HepG2 (cell line): ENCODE measurements at regions not wholly inside any gene's neighbourhood (a gene's known extent, or its start where the extent isn't known, plus 50 kb on each side); places are given as distances from the start of the nearest gene placed in this dataset.

Experiments
- ATAC-seq: fragments of 200-7000 bp; cut with Tn5 transposase; 3 replicates; pipeline ENCODE4 v1.9.1; 2020; ENCODE audit warnings: mild to moderate bottlenecking, moderate library complexity
- BruUV-seq: library from RNA; stranded (reverse); fragments of 400-500 nt; replicated peaks from 2 replicates; lab custom pipeline; 2021; lab: Mats Ljungman, UMichigan
- CTCF ChIA-PET: fragments of 300-600 bp; formaldehyde crosslinking; extraction: SDS; loops from one replicate; lab custom pipeline; 2021; ENCODE audit warnings: low total read pairs, inconsistent platforms, low intra/inter-chr PET ratio; lab: Yijun Ruan, JAX
- POLR2A ChIA-PET: fragments of 350-600 bp; sonication (Branson Sonifier 250); formaldehyde crosslinking; loops from one replicate; lab custom pipeline; 2020; ENCODE audit warnings: antibody characterized with exemption, inconsistent platforms; lab: Yijun Ruan, JAX
- DNase-seq: peaks from one replicate; pipeline ENCODE4 v3.0.0-alpha.2; 2015; ENCODE audit warnings: low spot score
- FAIRE-seq: peaks from 3 replicates; lab custom pipeline; 2011; peaks lifted over from hg19 to GRCh38; lab: Jason Lieb, UNC
- H2AFZ ChIP-seq: one replicate; pipeline ENCODE4 v1.6.1; 2011; ENCODE audit warnings: low read length, inconsistent platforms
- H3K27ac ChIP-seq: fragments of 300-600 bp; 3 replicates; pipeline ENCODE4 v1.8.0; 2011; ENCODE audit warnings: mixed run types, mild to moderate bottlenecking, mixed read lengths, low read length, inconsistent platforms; ENCODE audit not compliant: insufficient read depth; ENCODE audit errors: extremely low read length
- H3K27me3 ChIP-seq, 2 experiments: fragments of 200-600 bp in 1 of 2; 2 replicates in 1 of 2; 3 replicates in 1 of 2; pipeline versions ENCODE4 v1.6.0 to v1.8.0; 2011; ENCODE audit warnings: low read length in 2 of 2, mild to moderate bottlenecking in 2 of 2, moderate library complexity in 2 of 2, inconsistent platforms in 1 of 2; ENCODE audit not compliant: insufficient read depth in 2 of 2, control insufficient read depth in 1 of 2
- H3K36me3 ChIP-seq, 2 experiments: fragments of 200-600 bp in 1 of 2; replicated peaks in 1 of 2; 2 replicates in 1 of 2; 3 replicates in 1 of 2; pipeline versions ENCODE4 v1.5.1 to v1.8.0; 2011; ENCODE audit warnings: low read length in 2 of 2, inconsistent platforms in 1 of 2; ENCODE audit not compliant: insufficient read depth in 2 of 2, control insufficient read depth in 1 of 2
- H3K4me1 ChIP-seq: 2 replicates; pipeline ENCODE4 v1.5.1; 2012; ENCODE audit warnings: low read length, inconsistent platforms; ENCODE audit not compliant: insufficient read depth
- H3K4me2 ChIP-seq: 2 replicates; pipeline ENCODE4 v1.6.0; 2011; ENCODE audit warnings: low read depth, low read length, inconsistent platforms
- H3K4me3 ChIP-seq, 3 experiments: fragments of 200-600 bp in 1 of 3; sonication (generic), shearing (Covaris generic) in 1 of 3; replicated peaks in 1 of 3; 2 replicates each; pipeline ENCODE4 v1.5.1; 2011 to 2016; ENCODE audit warnings: low read length in 3 of 3, inconsistent platforms in 2 of 3, low read depth in 2 of 3, mild to moderate bottlenecking in 2 of 3, control low read depth in 1 of 3, mixed read lengths in 1 of 3; ENCODE audit not compliant: insufficient read depth in 1 of 3
- H3K79me2 ChIP-seq: one replicate; pipeline ENCODE4 v1.6.1; 2011; ENCODE audit warnings: low read length, inconsistent platforms; ENCODE audit not compliant: insufficient read depth
- H3K9ac ChIP-seq: 2 replicates; pipeline ENCODE4 v1.6.0; 2011; ENCODE audit warnings: mild to moderate bottlenecking, low read depth, low read length, inconsistent platforms; ENCODE audit not compliant: insufficient read depth
- H3K9me3 ChIP-seq: 2 replicates; pipeline ENCODE4 v1.5.1; 2012; ENCODE audit warnings: mild to moderate bottlenecking, low read length
- H4K20me1 ChIP-seq: 2 replicates; pipeline ENCODE4 v1.6.0; 2011; ENCODE audit warnings: inconsistent platforms, mild to moderate bottlenecking, low read length, moderate library complexity; ENCODE audit not compliant: insufficient read depth
- ARID2 ChIP-seq: sonication (generic); formaldehyde crosslinking; IDR thresholded peaks from 2 replicates; pipeline ENCODE4 v1.8.1; 2022; ENCODE audit warnings: mild to moderate bottlenecking, missing genetic modification reagents, borderline replicate concordance
- ARNT2 ChIP-seq: sonication (generic); formaldehyde crosslinking; IDR thresholded peaks from 2 replicates; pipeline ENCODE4 v1.8.0; 2022; ENCODE audit warnings: mild to moderate bottlenecking, low read depth, missing genetic modification reagents, moderate library complexity
- BCLAF1 ChIP-seq: fragments of 450-650 bp; IDR thresholded peaks from 2 replicates; pipeline ENCODE4 v1.6.1; 2017; ENCODE audit warnings: mild to moderate bottlenecking
- GPN1 ChIP-seq: sonication (generic); formaldehyde crosslinking; IDR thresholded peaks from 2 replicates; pipeline ENCODE4 v1.5.1; 2020; ENCODE audit warnings: missing genetic modification reagents, borderline replicate concordance
- MAX ChIP-seq: IDR thresholded peaks from 2 replicates; pipeline ENCODE4 v1.6.1; 2012; ENCODE audit warnings: inconsistent platforms
- TEAD3 ChIP-seq: optimal IDR thresholded peaks from 2 replicates; pipeline ENCODE3; 2016; ENCODE audit warnings: borderline replicate concordance
- YEATS2 ChIP-seq: sonication (generic); formaldehyde crosslinking; IDR thresholded peaks from 2 replicates; pipeline ENCODE4 v1.4.0; 2020; ENCODE audit warnings: missing genetic modification reagents, borderline replicate concordance
- ZNF253 ChIP-seq: sonication (generic); formaldehyde crosslinking; IDR thresholded peaks from 2 replicates; pipeline ENCODE4 v1.8.0; 2022; ENCODE audit warnings: mild to moderate bottlenecking, missing genetic modification reagents, borderline replicate concordance
- ZNF331 ChIP-seq: sonication (generic); formaldehyde crosslinking; IDR thresholded peaks from 2 replicates; pipeline ENCODE4 v1.4.0; 2020; ENCODE audit warnings: missing genetic modification reagents
- ZNF710 ChIP-seq: sonication (generic); formaldehyde crosslinking; IDR thresholded peaks from 2 replicates; pipeline ENCODE4 v1.5.0; 2020; ENCODE audit warnings: mild to moderate bottlenecking, missing genetic modification reagents, borderline replicate concordance
- ZNF784 ChIP-seq: sonication (generic); formaldehyde crosslinking; IDR thresholded peaks from 2 replicates; pipeline ENCODE4 v1.5.1; 2020; ENCODE audit warnings: missing genetic modification reagents, mild to moderate bottlenecking, borderline replicate concordance
- WGBS: methylation state at CpG from one replicate; pipeline ENCODE4 v1.1.6; 2017; ENCODE audit warnings: low lambda C conversion rate; 5-methylcytosine and 5-hydroxymethylcytosine counted together
- in situ Hi-C: cut with HindIII; loops from 2 replicates; pipeline ENCODE4 v1.10.0; 2017; ENCODE audit warnings: low pct_unique_long_range_greater_than_20kb; ENCODE audit not compliant: extremely low pct_ligation_motif_present
- intact Hi-C: fragments of 100-400 bp; cut with micrococcal nuclease; formaldehyde crosslinking; loops from one replicate; pipeline ENCODE4 v1.10.0; 2022; ENCODE audit not compliant: unreplicated experiment

GRCh38 chr4:111681270-111681669 is 464.0 kb upstream of the FAM241A start (continued):
- no peak for TF ChIP-seq TEAD3 (CRISPR knock-in tag)
- TF ChIP-seq ARNT2: no peak
- TF ChIP-seq ZNF331: no peak
- TF ChIP-seq ZNF784: no peak

GRCh38 chr4:111681751-111682150 is 463.5 kb upstream of the FAM241A start:
- in situ Hi-C loops: no loop called here
- no peak overlapping the region for H3K27ac ChIP-seq
- ATAC-seq: no peak
- H2AFZ ChIP-seq: no peak overlapping the region
- no peak for TF ChIP-seq ARID2 (CRISPR knock-in tag)
- TF ChIP-seq BCLAF1: no peak
- no peak for TF ChIP-seq ZNF710 (CRISPR knock-in tag)
- TF ChIP-seq YEATS2 (CRISPR knock-in tag): no peak
- no peak for TF ChIP-seq MAX
- no peak for TF ChIP-seq GPN1 (CRISPR knock-in tag)
- no peak for TF ChIP-seq ZNF253 (CRISPR knock-in tag)
- TF ChIP-seq, all 625 proteins: peak for 0
- H3K9me3 ChIP-seq: no peaks in the 10 kb centered on the region
- intact Hi-C loops: no loop called here
- WGBS: 43% methylated on average over 7 of the region's 7 CpGs
- ChIA-PET CTCF (no interaction called here), POLR2A (no interaction called here)
- no peaks in the 10 kb centered on the region for H3K36me3 ChIP-seq
- no peaks in the 10 kb centered on the region for H3K4me1 ChIP-seq
- no TSS peak for BruUV-seq
- H4K20me1 ChIP-seq: no peaks in the 10 kb centered on the region
- no peak overlapping the region for H3K9ac ChIP-seq
- DNase-seq: no peak
- no peaks in the 10 kb centered on the region for H3K27me3 ChIP-seq
- no peak for FAIRE-seq
- no peaks in the 10 kb centered on the region for H3K79me2 ChIP-seq
- H3K4me3 ChIP-seq: no peak overlapping the region
- H3K4me2 ChIP-seq: no peak overlapping the region
